HUES64 (cell line): ENCODE measurements at regions not wholly inside any gene's neighbourhood (a gene's known extent, or its start where the extent isn't known, plus 50 kb on each side); places are given as distances from the start of the nearest gene placed in this dataset.

ENCODE experiments used
- H3K27ac ChIP-seq: 2 replicates; pipeline ENCODE4 v1.7.0; 2013; ENCODE audit warnings: low read depth, low read length, inconsistent platforms
- H3K27me3 ChIP-seq: 2 replicates; pipeline ENCODE4 v1.6.1; 2013; ENCODE audit warnings: mild to moderate bottlenecking, low read length; ENCODE audit not compliant: insufficient read depth
- H3K36me3 ChIP-seq: 2 replicates; pipeline ENCODE4 v1.6.1; 2013; ENCODE audit warnings: mild to moderate bottlenecking, low read length; ENCODE audit not compliant: insufficient read depth
- H3K4me1 ChIP-seq: 2 replicates; pipeline ENCODE4 v1.6.1; 2013; ENCODE audit warnings: mild to moderate bottlenecking, low read length, moderate library complexity; ENCODE audit not compliant: insufficient read depth
- H3K4me3 ChIP-seq: 2 replicates; pipeline ENCODE4 v1.5.1; 2013; ENCODE audit warnings: mild to moderate bottlenecking, low read length, moderate library complexity
- H3K9ac ChIP-seq: 2 replicates; pipeline ENCODE4 v1.6.1; 2013; ENCODE audit warnings: mild to moderate bottlenecking, low read depth, low read length
- H3K9me3 ChIP-seq: 2 replicates; pipeline ENCODE4 v1.6.1; 2013; ENCODE audit warnings: low read depth, low read length; ENCODE audit not compliant: insufficient read depth
- WGBS: fragments of 150-250, 120-280 bp; methylation state at CpG from one replicate; pipeline ENCODE4 v1.1.7; 2013; ENCODE audit warnings: missing lambda C conversion rate; 5-methylcytosine and 5-hydroxymethylcytosine counted together

DNA sequence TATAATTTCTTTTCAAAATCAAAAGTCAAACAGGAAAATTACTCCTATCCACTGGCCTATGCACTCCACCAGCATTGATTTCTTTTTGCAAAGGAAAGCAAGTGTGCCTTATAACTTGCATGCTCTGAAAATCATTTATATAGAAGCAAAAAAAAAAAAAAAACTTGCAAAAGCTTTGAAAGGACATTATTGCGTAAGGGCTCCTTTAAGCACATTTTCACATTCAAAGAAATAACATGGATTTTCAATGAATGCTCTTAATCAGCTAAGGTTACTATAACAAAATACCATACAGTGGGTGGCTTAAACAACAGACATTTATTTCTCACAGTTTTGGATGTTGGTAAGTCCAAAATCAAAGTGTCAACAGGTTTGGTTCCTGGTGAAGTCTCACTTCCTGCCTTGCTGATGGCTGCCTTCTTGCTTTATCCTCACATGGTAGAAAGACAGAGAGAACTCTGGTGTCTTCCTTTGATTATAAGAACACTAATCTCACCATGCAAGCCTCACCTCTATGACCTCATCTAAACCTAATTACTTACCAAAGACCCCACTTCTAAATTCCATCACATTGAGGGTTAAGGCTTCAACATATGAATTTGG is 755.2 kb upstream of the CDH10 start:
- H3K9me3 ChIP-seq, result peaks cover 12% of the 10 kb centered on the region; the same call in 1 of the 2 replicates
- H3K4me1 ChIP-seq, result no peaks in the 10 kb centered on the region
- H3K9ac ChIP-seq, result no peak overlapping the region
- WGBS, result 92% methylated on average over 1 of the region's 1 CpG
- H3K4me3 ChIP-seq, result no peak overlapping the region
- H3K27me3 ChIP-seq, result no peaks in the 10 kb centered on the region
- no peaks in the 10 kb centered on the region for H3K36me3 ChIP-seq
- H3K27ac ChIP-seq, result no peak overlapping the region

DNA sequence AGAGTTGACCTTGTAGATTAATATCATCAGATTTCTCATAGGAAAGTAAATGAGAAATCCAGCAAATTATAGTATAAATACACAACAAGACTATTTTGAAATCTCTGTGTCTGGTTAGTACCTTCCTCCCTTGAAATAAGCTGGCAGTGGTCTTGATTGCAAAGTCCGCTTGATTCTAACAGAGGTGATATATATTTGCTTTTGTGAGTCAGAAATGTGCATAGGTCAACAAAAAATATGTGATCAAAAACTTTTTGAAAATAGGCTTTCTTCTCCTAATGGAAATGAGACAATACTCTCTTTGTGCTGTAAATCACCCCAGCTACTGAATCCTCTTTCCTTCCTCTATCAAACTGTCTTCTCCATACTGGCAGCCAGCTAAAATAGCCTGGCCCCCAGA is 749.2 kb upstream of the CDH10 start:
- Histone ChIP-seq H3K9me3 (no peaks in the 10 kb centered on the region), H3K4me3 (no peak overlapping the region), H3K27me3 (no peaks in the 10 kb centered on the region), H3K9ac (no peak overlapping the region), H3K4me1 (peaks cover 16% of the 10 kb centered on the region), H3K36me3 (no peaks in the 10 kb centered on the region), H3K27ac (no peak overlapping the region)
- 94% methylated on average over 1 of the region's 1 CpG for WGBS

DNA sequence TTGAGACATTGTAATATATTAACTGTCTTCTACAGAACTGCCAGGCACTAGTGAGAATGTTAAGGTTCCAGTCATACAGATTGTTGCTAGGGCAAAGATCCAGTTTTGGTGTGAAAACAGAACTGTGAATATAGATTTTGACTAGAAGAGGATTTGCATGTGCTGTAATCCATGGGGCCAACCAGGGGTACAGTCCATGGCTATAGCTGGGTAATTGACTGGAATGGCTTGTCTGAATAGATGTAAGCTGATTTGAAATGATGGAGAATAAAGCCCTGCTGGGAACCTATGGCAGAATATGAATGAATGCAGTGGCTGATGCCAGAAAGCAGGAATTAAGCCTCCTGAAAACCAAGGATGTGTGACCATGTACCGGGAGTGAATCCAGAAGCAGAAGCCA is 748.5 kb upstream of the CDH10 start:
- 88% methylated on average over 1 of the region's 1 CpG for WGBS
- Histone ChIP-seq H3K27ac (no peak overlapping the region), H3K9ac (no peak overlapping the region), H3K27me3 (no peaks in the 10 kb centered on the region), H3K4me1 (peaks cover 16% of the 10 kb centered on the region), H3K9me3 (no peaks in the 10 kb centered on the region), H3K36me3 (no peaks in the 10 kb centered on the region), H3K4me3 (no peak overlapping the region)

DNA sequence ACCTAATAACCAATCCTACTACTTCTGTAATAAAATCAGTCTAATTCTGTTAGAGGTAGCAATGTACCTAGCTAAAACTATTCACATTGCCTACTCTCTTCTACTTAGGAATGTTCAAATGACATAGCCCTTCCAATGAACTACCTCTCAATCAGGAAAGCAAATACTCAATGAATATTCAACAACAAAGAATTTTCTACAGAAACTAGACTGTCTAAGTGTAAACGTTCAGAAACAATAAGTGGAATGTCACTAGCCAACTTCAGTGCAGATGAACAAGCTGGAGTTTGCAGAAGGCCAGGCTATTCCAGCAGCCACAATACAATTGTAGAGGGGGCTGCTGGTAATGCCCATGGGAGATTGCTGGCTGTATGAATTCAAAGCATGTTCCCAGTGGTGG is 743.2 kb upstream of the CDH10 start:
- no peak overlapping the region for H3K9ac ChIP-seq
- WGBS, result 87% methylated on average over 1 of the region's 1 CpG

DNA sequence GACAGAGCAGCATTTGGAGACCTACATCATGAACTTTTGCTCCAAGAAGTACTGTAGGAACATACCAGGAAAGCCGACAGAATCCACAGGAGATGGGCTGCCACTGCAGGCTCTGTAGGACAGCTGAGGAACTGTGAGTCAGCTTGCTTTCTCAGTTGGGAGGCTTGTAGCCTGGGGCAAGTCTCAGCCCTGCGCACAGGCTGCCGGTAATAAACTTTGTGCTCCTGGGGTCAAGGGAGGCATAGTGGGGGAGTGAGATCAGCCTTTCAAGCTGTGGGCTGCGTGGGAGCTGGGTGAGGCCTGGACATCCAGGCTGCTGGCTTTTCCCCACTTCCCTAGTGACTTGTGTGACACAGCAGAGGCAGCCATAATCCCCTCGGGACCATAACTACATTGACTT is 718.0 kb upstream of the CDH10 start:
- Histone ChIP-seq H3K27me3 (no peaks in the 10 kb centered on the region), H3K4me1 (no peaks in the 10 kb centered on the region; the same call in 1 of the 2 replicates), H3K4me3 (no peak overlapping the region), H3K9me3 (no peaks in the 10 kb centered on the region), H3K36me3 (no peaks in the 10 kb centered on the region), H3K9ac (no peak overlapping the region), H3K27ac (no peak overlapping the region)
- 73% methylated on average over 5 of the region's 5 CpGs for WGBS

More for the DNA sequence above, 743.2 kb upstream of the CDH10 start:
- no peaks in the 10 kb centered on the region for H3K36me3 ChIP-seq
- no peaks in the 10 kb centered on the region for H3K27me3 ChIP-seq
- H3K27ac ChIP-seq, result no peak overlapping the region
- peaks cover 13% of the 10 kb centered on the region for H3K9me3 ChIP-seq
- peaks cover 2% of the 10 kb centered on the region for H3K4me1 ChIP-seq
- H3K4me3 ChIP-seq, result no peak overlapping the region

GRCh38 chr5:25358919-25359318 is 714.1 kb upstream of the CDH10 start:
- whole genome bisulfite sequencing, result no CpG with 5 or more reads among the region's 2 CpGs
- no peaks in the 10 kb centered on the region for H3K9me3 ChIP-seq
- H3K9ac ChIP-seq, result no peak overlapping the region
- H3K4me1 ChIP-seq, result no peaks in the 10 kb centered on the region; the same call in 1 of the 2 replicates
- no peak overlapping the region for H3K4me3 ChIP-seq
- H3K27ac ChIP-seq, result no peak overlapping the region
- H3K36me3 ChIP-seq, result no peaks in the 10 kb centered on the region
- H3K27me3 ChIP-seq, result no peaks in the 10 kb centered on the region

- no peaks in the 10 kb centered on the region for H3K9me3 ChIP-seq
- no peak overlapping the region for H3K4me3 ChIP-seq
- H3K27ac ChIP-seq, result no peak overlapping the region
- no peak overlapping the region for H3K9ac ChIP-seq
- no peaks in the 10 kb centered on the region for H3K4me1 ChIP-seq
- 96% methylated on average over 8 of the region's 8 CpGs for WGBS
- no peaks in the 10 kb centered on the region for H3K36me3 ChIP-seq
- no peaks in the 10 kb centered on the region for H3K27me3 ChIP-seq
These were observed 712.8 kb upstream of the CDH10 start for GRCh38 chr5:25357605-25358004.

GRCh38 chr5:25349746-25350145 is 705.0 kb upstream of the CDH10 start:
- H3K36me3 ChIP-seq, result no peaks in the 10 kb centered on the region
- no peaks in the 10 kb centered on the region for H3K9me3 ChIP-seq
- no peak overlapping the region for H3K4me3 ChIP-seq
- H3K9ac ChIP-seq, result no peak overlapping the region
- peaks cover 10% of the 10 kb centered on the region for H3K4me1 ChIP-seq
- no peaks in the 10 kb centered on the region for H3K27me3 ChIP-seq
- H3K27ac ChIP-seq, result no peak overlapping the region

GRCh38 chr5:25345240-25345771 is 700.5 kb upstream of the CDH10 start:
- no peaks in the 10 kb centered on the region for H3K36me3 ChIP-seq
- H3K4me1 ChIP-seq, result peaks cover 10% of the 10 kb centered on the region
- no peaks in the 10 kb centered on the region for H3K9me3 ChIP-seq
- H3K9ac ChIP-seq, result peak overlapping the region; percentile 22; the same call in 1 of the 2 replicates
- no peaks in the 10 kb centered on the region for H3K27me3 ChIP-seq
- WGBS, result 55% methylated on average over 4 of the region's 5 CpGs
- H3K4me3 ChIP-seq, result no peak overlapping the region
- peak overlapping the region; percentile 87 for H3K27ac ChIP-seq

- Histone ChIP-seq H3K9ac (no peak overlapping the region), H3K4me1 (no peaks in the 10 kb centered on the region), H3K9me3 (no peaks in the 10 kb centered on the region), H3K27me3 (no peaks in the 10 kb centered on the region), H3K36me3 (no peaks in the 10 kb centered on the region), H3K27ac (no peak overlapping the region), H3K4me3 (no peak overlapping the region)
- 94% methylated on average over 5 of the region's 5 CpGs for WGBS
These were observed 694.8 kb upstream of the CDH10 start for GRCh38 chr5:25339541-25339940.

- no peaks in the 10 kb centered on the region for H3K4me1 ChIP-seq
- no peaks in the 10 kb centered on the region for H3K36me3 ChIP-seq
- H3K4me3 ChIP-seq, result no peak overlapping the region
- no peak overlapping the region for H3K9ac ChIP-seq
- WGBS, result 92% methylated on average over 6 of the region's 6 CpGs
- H3K27me3 ChIP-seq, result no peaks in the 10 kb centered on the region
- H3K27ac ChIP-seq, result no peak overlapping the region
- peaks cover 7% of the 10 kb centered on the region; the same call in 1 of the 2 replicates for H3K9me3 ChIP-seq
These were observed 689.6 kb upstream of the CDH10 start for GRCh38 chr5:25334350-25334749.

- WGBS, result 82% methylated on average over 3 of the region's 3 CpGs
These were observed 685.9 kb upstream of the CDH10 start for GRCh38 chr5:25330721-25331120.

More at GRCh38 chr5:25330721-25331120, 685.9 kb upstream of the CDH10 start:
- no peaks in the 10 kb centered on the region for H3K27me3 ChIP-seq
- no peaks in the 10 kb centered on the region for H3K36me3 ChIP-seq
- no peak overlapping the region for H3K9ac ChIP-seq
- H3K4me3 ChIP-seq, result no peak overlapping the region
- H3K4me1 ChIP-seq, result no peaks in the 10 kb centered on the region
- no peak overlapping the region for H3K27ac ChIP-seq
- peaks cover 7% of the 10 kb centered on the region; the same call in 1 of the 2 replicates for H3K9me3 ChIP-seq
